ENCODE measurements at regions not wholly inside any gene's neighbourhood (a gene's known extent, or its start where the extent isn't known, plus 50 kb on each side); places are given as distances from the start of the nearest gene placed in this dataset.

- Mint-ChIP-seq H3K4me1 (peaks cover 65% of the 10 kb centered on the region), H3K9me3 (no peaks in the 10 kb centered on the region), H3K4me3 (no peak overlapping the region), H3K27me3 (ENCODE audit: low read depth) (no peaks in the 10 kb centered on the region), H3K27ac (peak overlapping the region; percentile 90), H3K36me3 (no peaks in the 10 kb centered on the region)
- no peak for DNase-seq (ENCODE audit: low spot score in 2 of 2, unreplicated experiment in 2 of 2)
- TF ChIP-seq, protein P1, sequence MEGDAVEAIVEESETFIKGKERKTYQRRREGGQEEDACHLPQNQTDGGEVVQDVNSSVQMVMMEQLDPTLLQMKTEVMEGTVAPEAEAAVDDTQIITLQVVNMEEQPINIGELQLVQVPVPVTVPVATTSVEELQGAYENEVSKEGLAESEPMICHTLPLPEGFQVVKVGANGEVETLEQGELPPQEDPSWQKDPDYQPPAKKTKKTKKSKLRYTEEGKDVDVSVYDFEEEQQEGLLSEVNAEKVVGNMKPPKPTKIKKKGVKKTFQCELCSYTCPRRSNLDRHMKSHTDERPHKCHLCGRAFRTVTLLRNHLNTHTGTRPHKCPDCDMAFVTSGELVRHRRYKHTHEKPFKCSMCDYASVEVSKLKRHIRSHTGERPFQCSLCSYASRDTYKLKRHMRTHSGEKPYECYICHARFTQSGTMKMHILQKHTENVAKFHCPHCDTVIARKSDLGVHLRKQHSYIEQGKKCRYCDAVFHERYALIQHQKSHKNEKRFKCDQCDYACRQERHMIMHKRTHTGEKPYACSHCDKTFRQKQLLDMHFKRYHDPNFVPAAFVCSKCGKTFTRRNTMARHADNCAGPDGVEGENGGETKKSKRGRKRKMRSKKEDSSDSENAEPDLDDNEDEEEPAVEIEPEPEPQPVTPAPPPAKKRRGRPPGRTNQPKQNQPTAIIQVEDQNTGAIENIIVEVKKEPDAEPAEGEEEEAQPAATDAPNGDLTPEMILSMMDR (IDR thresholded peaks at IDR 0.05; ENCODE audit: unreplicated experiment), result no peak
Measured at GRCh38 chr2:106280722-106281446, 86.8 kb upstream of the UXS1 start.

GRCh38 chr2:106280224-106280623 is 86.1 kb upstream of the UXS1 start:
- Mint-ChIP-seq H3K4me3 (no peak overlapping the region), H3K27me3 (ENCODE audit: low read depth) (no peaks in the 10 kb centered on the region), H3K9me3 (no peaks in the 10 kb centered on the region), H3K36me3 (no peaks in the 10 kb centered on the region), H3K4me1 (peaks cover 62% of the 10 kb centered on the region), H3K27ac (peak overlapping the region; percentile 91)
- no peak for DNase-seq (ENCODE audit: low spot score in 2 of 2, unreplicated experiment in 2 of 2)
- TF ChIP-seq, protein P1 (IDR thresholded peaks at IDR 0.05; ENCODE audit: unreplicated experiment), result no peak

- H3K27ac Mint-ChIP-seq, result peak overlapping the region; percentile 76
- no peak overlapping the region for H3K4me3 Mint-ChIP-seq
- TF ChIP-seq, protein P1 (IDR thresholded peaks at IDR 0.05; ENCODE audit: unreplicated experiment), result no peak
- peaks cover 44% of the 10 kb centered on the region for H3K4me1 Mint-ChIP-seq
- no peaks in the 10 kb centered on the region for H3K36me3 Mint-ChIP-seq
- H3K27me3 Mint-ChIP-seq (ENCODE audit: low read depth), result no peaks in the 10 kb centered on the region
- no peak for DNase-seq (ENCODE audit: low spot score in 2 of 2, unreplicated experiment in 2 of 2)
- H3K9me3 Mint-ChIP-seq, result no peaks in the 10 kb centered on the region
Measured at GRCh38 chr2:106278112-106278876, 84.2 kb upstream of the UXS1 start.

- DNase-seq (ENCODE audit: low spot score in 2 of 2, unreplicated experiment in 2 of 2), result no peak
Measured at GRCh38 chr2:106277426-106277825, 83.3 kb upstream of the UXS1 start.

GRCh38 chr2:106275971-106276370 is 81.9 kb upstream of the UXS1 start:
- no peaks in the 10 kb centered on the region for H3K36me3 Mint-ChIP-seq
- no peak for DNase-seq (ENCODE audit: low spot score in 2 of 2, unreplicated experiment in 2 of 2)

More at GRCh38 chr2:106277426-106277825, 83.3 kb upstream of the UXS1 start:
- peaks cover 1% of the 10 kb centered on the region for H3K9me3 Mint-ChIP-seq
- no peaks in the 10 kb centered on the region for H3K36me3 Mint-ChIP-seq
- peaks cover 35% of the 10 kb centered on the region for H3K4me1 Mint-ChIP-seq
- TF ChIP-seq, protein P1 (IDR thresholded peaks at IDR 0.05; ENCODE audit: unreplicated experiment), result no peak
- no peak overlapping the region for H3K27ac Mint-ChIP-seq
- H3K27me3 Mint-ChIP-seq (ENCODE audit: low read depth), result no peaks in the 10 kb centered on the region
- H3K4me3 Mint-ChIP-seq, result no peak overlapping the region

More at GRCh38 chr2:106275971-106276370, 81.9 kb upstream of the UXS1 start:
- no peak overlapping the region for H3K27ac Mint-ChIP-seq
- TF ChIP-seq, protein P1 (IDR thresholded peaks at IDR 0.05; ENCODE audit: unreplicated experiment), result no peak
- no peak overlapping the region for H3K4me3 Mint-ChIP-seq
- peaks cover 4% of the 10 kb centered on the region for H3K9me3 Mint-ChIP-seq
- H3K27me3 Mint-ChIP-seq (ENCODE audit: low read depth), result no peaks in the 10 kb centered on the region
- peaks cover 27% of the 10 kb centered on the region for H3K4me1 Mint-ChIP-seq
